GM21528 (cell line): ENCODE measurements at regions not wholly inside any gene's neighbourhood (a gene's known extent, or its start where the extent isn't known, plus 50 kb on each side); places are given as distances from the start of the nearest gene placed in this dataset.

Source experiments
- ATAC-seq: cut with Tn5 transposase; IDR thresholded peaks from one replicate; pipeline ENCODE4 v1.9.1; 2021; ENCODE audit warnings: mild to moderate bottlenecking, moderate library complexity; ENCODE audit not compliant: unreplicated experiment, low FRiP score

DNA sequence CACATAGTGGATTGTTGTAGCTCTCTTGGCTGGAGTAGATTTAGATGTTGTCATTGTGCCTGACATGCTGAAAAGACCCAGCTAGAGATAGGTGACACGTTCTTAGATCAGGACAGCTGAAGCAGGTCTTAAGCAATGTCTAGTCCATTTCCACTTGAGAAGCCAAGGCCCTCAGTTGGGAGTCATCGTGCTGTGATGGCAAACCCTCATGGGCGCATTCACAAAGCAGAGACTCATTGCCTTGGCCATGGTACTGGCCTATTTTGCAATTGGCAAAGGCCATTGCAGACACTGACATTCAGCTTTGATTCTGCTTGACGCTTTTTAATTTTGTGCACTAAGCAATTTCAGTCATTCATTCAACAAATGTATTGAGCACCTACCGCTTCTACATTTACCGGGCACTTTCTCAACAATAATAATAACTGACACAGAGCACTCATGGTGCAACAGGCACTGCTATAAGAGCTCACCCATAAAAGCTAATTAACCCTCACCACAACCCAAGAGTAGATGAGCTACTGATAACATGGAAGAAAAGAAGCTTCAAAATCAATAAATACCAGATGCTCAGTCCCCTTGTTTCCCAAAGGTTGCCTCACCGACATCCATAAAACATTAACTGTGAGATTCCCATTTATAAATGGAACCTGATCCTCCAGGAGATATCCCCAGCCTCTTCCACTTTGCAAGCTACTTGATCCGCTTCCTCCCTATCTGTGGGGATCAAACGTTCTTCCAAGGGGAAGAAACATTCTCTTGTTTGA lies 200.1 kb downstream of the TLE3 start:
- no peak for ATAC-seq

DNA sequence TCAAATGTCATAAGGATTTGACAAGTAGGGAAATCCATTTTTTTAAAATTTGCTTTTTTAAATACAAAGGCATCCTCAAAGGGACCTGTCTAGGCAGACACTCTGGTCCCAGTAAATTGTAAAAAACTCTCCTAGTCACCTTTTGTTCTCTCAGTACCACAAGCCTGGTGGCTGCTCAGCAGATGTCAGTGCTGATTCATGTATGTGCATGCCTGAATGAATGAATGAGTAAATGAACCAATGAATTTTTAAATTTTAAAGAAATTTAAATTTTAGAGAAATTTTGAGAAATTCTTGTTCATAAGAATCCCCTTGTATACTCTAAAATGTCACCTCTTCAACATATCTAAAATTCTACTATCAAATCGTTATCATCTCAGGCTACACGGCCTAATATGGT lies 199.5 kb downstream of the TLE3 start:
- ATAC-seq, result no peak

DNA sequence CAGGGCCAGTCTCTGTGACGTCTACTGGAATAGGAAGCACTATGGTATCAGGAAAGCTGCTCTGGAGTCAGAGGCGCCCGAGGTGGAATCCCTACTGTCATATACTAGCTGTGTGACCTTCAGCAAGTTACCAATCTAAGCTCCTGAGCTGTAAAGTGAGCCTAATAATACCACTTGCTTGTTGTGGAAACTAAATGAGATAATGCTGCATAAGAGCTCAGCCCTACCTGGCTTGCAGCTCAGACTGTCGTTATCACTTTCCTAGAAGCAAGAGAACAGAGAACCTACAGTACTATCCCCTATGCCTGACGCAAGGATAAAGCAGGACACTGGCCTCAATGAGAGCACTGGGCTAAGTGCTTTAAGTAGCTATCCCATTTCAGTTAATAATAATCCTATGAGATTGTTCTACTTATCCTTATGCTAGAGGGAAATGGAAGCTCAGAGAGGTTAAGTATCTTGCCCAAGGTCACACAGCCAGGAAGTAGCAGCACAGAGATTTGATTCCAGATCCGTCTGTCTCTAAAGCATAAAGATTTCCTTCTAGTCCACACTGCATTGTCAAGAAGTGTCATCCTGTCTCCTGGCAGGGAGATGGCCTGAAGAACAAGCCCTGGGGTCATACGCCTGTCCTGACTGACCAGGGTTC lies 195.2 kb downstream of the TLE3 start:
- ATAC-seq, result no peak

DNA sequence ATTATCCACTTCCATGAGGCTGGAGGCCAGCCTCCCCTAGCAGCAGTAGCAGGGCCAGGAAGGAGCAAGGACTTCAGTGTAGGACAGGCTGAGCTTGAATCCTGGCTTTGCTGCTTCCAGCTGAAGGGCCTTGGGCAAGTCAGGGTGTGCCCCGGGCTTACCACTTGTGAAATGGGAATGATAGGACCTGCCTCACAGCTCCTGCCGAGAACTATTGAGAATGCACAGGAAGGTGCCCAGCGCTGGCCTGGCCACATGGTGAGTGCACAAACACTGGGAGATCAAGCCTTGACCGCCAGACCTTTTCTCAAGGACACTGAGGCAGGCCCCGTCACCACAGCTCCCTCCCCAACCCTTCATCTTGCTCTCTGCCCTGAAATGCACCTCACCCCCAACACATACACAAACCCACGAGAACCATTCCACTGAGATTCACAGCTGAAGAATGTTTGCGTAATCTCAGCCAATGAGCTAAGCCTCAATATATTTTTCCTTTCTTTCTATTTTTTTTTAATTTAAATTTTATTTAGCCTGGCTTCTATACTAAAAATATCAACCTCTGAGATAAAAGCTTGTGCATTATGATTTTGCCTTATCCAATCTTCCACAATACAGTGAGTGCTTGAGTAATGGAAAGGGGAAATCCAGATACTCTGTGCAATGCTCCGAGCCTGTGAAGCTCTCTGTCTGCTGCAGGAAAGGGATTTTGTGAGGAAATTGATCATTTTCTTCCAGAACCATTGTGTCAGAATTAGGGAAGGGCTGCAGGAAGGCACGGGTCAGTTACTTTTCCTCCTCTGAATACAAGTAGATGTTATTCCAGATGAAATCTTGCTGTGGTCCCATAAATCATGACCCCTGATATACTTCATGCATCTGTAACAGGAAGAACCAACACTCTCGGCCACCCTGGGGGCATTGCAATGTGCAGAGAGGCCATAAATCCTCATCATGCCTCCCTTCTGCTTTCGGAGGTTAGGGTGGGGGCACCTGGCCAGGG lies 193.9 kb downstream of the TLE3 start:
- no peak for ATAC-seq

DNA sequence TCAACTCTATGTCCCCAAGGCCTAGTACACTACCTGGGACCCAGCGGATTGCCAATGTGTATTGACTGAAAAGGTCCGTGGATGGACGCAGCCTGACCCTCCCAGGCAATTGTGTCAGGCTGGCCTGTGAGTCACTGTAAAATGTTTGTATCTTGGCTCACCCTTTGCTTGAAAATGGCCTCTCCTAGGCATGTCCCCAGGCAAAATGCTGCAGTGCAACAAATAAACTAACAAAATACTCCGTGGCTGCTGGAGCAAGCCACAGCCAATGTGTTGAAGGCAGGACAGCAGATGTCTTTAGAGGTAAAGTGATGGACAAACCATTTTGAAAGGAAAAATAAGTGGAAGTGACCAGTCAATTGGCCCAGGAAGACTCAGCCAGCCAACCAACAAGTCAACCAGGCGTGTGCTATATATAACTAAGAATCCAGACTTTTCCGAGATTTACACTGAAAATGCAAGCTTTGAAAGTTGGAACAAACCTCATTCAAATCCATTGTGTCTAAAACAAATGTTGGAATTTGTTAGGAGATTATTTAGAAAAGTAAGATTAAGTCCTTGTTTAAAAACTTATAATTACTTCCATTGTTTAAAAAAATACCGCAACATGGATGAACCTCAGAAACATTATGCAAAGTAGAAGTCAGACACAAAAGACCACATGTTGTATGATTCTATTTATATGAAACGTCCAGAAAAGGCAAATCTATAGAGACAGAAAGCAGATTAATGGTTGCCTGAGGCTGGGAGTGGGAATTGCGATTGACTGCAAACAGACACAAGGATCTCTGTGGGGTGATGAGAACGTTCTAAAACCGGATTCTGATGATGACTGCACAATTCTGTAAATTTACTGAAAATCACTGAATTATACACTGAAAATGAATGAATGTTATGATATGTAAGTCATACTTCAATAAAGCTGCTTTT lies 191.2 kb downstream of the TLE3 start:
- no peak for ATAC-seq

DNA sequence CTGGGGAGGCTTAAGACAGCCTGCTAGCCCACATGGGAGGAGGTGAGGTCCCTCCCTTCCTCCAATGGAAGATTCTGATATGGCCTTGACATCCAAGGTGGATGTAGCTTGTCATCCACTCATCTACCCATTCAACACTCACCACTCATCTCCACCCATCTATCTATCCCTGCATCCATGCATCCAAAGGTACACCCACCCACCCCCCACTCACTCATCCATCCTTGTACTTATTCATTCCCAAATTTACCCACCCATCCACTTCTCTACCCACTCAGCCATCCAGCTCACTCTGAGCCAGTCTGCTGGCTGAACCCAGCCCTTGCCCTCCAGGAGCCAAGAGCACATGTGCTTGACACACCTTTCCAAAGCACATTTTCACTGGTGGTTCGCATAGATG lies 189.7 kb downstream of the TLE3 start:
- ATAC-seq, result no peak

DNA sequence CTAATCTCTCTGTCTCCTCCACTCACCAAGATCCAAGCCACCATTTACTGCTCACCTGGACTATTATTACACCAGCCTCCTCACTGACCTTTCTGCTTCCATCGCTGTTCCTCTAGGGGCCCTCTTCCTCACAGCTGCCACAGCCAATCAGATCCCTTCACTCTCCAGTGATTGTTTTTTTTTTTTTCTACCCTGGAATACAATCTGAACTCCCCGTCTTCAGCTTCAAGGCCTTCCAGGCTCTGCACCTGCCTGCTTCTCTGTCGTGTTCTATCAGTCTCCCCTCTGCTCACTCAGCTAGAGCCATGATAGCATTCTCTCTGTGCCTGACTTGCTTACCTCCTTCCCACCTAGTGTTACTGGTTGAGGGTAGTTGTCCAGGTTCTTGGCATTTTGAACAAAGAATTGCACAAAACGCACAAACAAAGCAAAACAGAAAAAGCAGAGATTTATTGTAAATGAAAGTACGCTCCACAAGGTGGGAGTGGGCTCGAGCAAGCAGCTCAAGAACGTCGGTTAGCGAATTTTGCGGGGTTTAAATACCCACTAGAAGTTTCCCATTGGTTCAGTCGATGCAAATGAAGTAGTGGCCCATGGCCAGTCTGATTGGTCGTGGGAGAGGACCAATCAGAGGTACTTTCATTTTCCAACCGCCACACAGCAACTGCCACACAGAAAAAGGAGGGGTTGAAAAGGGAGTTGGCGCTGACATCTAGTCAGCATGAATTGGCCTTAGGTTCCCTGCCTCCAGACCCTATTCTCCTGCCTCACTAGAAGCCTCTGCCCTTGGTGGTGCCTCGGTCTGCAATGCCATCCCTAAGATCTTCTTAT lies 188.9 kb downstream of the TLE3 start:
- no peak for ATAC-seq

DNA sequence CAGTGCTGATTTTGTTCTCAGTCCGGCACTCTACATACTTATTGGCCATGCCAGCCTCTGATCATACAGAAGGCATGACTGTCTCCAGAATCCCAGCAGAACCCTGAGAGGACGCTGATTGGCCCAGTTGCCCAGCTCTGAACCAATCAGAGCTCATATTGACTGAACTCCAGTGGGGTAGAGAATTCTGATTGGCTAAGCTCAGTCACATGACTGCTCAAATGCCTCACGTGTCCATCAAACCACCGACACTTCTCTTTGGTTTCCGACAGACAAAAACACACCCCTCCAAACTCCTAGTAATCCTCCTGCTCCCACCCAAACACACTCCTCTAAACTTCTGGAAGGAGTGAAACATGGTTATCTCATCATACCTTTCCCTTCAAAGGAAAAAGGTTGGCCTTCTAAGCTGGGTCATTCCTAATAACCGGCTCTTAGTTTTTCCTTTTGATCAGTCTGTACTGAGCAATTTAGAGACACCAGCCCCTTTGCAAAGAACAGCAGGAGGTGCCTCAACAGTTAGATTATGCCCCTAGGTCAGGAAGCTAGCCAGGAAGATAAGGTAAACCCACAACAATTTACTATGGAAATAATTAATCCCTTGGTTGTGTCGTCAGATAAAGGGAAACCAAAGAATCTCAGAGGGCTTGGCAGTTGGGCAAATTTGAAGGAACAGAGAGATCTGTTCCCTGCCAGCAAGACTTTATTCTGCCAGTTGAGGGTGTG lies 187.8 kb downstream of the TLE3 start:
- no peak for ATAC-seq

DNA sequence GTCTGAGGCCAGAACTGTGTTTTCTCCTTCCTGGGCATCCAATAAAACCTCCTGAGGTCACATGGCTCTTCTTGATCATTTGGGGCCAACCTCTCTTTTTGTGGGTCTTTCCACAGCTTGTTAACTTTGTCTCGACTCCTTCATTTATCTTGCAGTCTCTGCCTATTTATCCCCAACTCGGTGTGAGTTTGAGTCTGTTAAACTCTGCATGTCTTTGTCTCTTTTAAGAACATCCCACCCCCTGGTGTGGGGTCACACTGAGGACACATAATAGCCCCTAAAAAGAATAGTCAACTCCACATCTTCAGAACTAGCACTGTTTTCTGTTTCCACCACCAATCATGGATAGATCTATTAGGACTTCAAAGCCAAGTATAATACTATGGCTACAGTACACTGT lies 187.2 kb downstream of the TLE3 start:
- no peak for ATAC-seq

DNA sequence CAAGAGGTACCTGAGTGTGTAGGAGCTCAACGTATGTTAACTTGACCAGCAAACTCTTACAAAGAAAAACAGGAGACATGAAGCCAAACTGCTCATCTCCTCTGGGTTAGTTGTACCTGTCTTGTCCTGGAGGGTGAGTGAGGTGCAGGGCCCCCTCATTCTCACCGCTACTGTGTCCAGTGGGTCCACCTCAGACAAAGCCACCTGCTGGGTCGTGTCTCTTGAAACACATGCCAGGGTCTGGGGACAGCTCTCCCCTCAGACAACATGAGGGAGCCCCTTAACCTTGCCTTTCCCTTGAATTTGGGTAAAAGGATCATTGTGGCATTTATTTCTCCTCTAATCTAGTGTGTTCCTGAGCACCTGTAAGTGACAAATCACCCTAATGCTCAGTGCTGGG lies 185.6 kb downstream of the TLE3 start:
- ATAC-seq, result no peak

DNA sequence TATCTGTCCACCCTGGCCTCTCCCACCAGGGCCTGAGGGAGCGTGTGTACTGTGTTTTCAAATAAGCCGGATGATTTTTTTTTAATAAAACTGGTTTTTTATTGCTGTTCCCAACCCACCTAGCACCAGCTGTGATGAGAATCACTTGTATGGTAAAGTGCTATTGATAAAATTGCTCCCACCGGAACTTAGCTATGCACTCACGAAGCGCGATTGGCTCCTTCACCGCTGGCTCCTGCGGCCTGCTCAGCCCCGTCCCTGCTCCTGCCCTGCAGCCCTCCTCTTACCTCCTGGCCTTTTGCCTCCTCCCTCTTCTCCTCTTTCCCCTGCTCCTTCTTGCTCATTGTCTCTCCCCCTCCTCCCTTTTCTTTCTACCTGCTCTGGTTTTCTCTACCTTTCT lies 183.7 kb downstream of the TLE3 start:
- no peak for ATAC-seq

DNA sequence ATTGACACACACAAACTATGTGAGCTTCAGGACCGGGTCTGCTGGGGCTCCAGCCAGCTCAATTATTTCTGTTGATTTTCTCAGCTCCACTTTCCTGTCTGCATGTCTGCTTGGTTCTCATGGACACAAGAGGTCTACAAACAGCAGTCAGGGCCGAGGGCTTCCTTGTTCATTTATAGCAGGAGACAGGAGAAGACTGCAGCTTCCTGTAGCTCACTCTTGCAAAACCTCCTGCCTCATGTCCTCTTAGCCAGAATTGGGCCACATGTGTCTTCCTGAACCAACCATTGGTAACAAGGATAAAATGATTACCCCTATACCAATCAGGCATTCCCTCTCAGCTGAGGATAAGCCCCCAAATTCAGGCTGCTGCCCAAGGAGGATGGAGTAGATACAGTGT lies 182.8 kb downstream of the TLE3 start:
- no peak for ATAC-seq

DNA sequence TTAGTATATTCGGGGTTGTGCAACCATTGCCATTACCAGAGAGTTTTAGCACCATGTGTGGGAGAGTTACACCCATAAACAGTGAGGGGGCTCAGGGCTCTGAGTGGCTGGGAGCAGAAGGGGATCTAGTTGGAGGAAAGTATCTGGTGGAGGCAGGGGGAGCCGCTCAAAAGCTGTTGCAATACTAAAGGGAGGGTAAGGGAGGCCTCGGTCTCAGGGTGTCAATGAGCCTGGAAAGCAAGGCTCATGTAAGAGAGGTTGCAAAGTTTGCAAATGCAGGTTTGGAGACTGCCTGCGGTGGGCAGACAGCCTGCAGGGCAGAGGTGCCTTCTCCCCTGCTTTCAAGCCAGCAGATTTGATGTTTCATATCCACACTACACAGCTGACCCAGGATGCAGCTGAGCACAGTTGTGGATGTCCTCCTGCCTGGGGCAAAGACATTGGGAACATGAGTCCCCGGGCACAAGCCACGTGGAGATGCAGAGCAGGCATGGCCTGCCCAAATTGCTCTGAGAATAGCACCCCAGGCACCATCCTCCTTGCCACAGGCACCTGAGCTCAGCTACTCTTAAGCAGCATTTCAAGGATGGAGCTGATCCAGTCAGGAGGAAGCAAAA lies 181.4 kb downstream of the TLE3 start:
- ATAC-seq, result no peak

DNA sequence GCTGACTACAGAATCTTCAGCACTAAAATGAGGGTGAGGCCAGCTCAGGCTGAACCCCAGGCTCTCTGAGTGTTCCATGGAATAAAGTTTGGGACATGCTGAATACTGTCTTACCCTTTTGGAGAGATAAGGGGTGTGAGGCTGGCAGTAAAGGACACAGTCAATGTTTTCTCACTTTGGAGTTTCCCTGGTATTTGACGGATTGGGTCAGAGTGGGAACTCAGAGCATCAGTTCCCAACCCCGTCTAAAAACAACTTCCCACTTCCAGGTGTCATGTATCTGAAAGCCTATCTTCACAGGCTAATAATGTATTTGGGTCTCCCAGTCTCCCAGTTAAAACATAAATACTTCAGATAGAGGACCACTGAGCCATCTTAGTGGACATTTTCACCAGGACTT lies 180.7 kb downstream of the TLE3 start:
- ATAC-seq, result no peak

DNA sequence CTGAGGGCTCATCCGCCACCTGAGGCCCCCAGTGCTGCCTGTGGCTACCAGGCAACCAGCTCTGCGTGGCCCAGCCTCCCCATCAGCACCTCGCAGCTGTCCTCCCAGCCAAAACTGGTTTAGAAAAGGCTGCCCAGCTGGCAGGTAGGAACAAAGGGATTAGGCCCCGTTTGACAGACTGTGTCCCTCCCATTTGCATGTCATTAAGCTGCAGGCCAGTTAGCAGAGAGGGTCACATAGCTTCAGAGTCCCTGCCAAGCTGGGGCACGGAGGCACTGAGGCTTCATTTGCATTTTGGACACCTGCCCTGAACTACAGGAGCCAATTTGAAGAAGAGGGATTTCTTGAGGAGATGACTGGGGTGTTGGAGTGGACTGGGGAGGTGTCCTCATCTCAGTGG lies 177.9 kb downstream of the TLE3 start:
- ATAC-seq, result no peak

DNA sequence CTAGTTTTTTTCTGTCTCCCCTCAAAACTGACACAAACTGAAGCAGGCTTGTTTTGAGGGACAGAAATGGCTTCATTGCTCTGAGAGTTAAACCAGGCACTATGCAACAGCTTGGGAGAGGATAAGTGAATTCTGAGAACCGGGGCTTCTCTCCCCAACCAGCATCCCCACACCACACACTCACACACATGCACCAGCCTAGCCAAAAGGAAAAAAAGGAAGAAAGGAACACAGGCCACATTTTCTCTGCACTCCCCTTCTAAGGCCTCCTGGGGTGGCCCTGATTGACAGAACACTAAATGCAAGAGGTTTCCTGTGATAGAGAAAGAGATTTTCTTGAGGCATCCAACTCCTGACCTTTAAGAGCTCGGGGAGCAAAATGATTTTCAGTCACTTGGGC lies 177.5 kb downstream of the TLE3 start:
- no peak for ATAC-seq

DNA sequence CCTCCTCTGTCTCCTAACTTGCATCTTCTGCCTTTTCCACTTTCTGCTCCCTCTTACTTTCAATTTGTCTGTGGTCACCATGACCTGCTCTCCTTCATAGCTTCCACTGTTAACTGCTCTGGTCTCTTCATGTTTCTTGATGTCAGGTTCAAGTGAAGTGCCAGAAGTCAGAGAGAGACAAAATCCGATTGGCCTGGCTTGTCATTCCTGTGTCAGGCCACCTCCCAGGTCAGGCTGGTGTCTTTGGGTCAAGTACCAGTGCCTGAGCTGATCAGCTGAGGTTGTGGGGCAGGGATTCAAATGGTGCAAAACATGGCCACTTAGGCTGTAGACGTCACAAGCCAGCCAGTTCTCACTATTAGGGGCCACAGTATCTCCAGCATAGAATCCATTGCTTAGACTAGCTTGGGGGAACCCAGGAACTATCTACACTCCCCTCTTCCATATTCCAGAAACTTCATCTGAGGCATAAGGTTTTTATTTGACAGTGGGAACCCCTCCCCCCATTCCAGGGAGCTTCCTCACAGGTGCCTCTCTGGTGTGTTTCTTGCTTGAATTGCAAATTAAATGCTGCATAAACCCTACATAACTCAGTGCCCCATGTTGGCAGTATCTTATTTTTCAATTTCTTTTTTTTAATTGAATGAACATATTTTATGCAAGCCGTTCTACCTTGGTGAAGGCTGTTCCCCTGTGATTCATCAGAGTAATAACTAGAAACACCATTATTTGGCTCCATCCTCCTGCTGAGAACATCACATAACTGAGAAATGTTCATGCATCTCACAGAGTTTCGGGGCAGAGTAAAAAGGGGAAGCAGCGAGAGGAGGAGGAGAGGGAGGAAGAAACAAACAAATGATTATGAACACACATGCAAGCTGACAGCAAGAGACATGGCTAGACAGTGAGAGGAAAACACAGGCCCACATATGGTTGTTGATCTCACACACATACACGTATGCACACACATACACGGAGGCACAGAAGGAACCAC lies 175.8 kb downstream of the TLE3 start:
- no peak for ATAC-seq
